HUES6 (cell line): ENCODE measurements at regions not wholly inside any gene's neighbourhood (a gene's known extent, or its start where the extent isn't known, plus 50 kb on each side); places are given as distances from the start of the nearest gene placed in this dataset.
"Not testable (repeated sequence)": the region's sequence is repeated elsewhere in the genome, so short reads cannot be mapped to it uniquely, and the experiment has no call there.

Experiments
- H3K27ac ChIP-seq: 2 replicates; pipeline ENCODE4 v1.7.0; 2013; ENCODE audit warnings: low read depth, mild to moderate bottlenecking, low read length, inconsistent platforms
- H3K27me3 ChIP-seq: 2 replicates; pipeline ENCODE4 v1.6.1; 2013; ENCODE audit warnings: low read length; ENCODE audit not compliant: control insufficient read depth, insufficient read depth
- H3K36me3 ChIP-seq: 2 replicates; pipeline ENCODE4 v1.6.1; 2013; ENCODE audit warnings: low read length; ENCODE audit not compliant: control insufficient read depth, insufficient read depth
- H3K4me1 ChIP-seq: 2 replicates; pipeline ENCODE4 v1.6.1; 2013; ENCODE audit warnings: low read length; ENCODE audit not compliant: control insufficient read depth, insufficient read depth
- H3K4me3 ChIP-seq: 2 replicates; pipeline ENCODE4 v1.5.1; 2013; ENCODE audit warnings: low read depth, low read length
- H3K9ac ChIP-seq: one replicate; pipeline ENCODE4 v1.6.1; 2013; ENCODE audit warnings: mild to moderate bottlenecking, low read length
- H3K9me3 ChIP-seq: 2 replicates; pipeline ENCODE4 v1.6.1; 2013; ENCODE audit warnings: low read depth, low read length; ENCODE audit not compliant: control insufficient read depth, insufficient read depth

- H3K4me1 ChIP-seq = no peaks in the 10 kb centered on the region
- no peaks in the 10 kb centered on the region for H3K27me3 ChIP-seq
- H3K9me3 ChIP-seq = no peaks in the 10 kb centered on the region
- H3K9ac ChIP-seq = no peak overlapping the region
- H3K36me3 ChIP-seq = no peaks in the 10 kb centered on the region
- no peak overlapping the region for H3K4me3 ChIP-seq
- H3K27ac ChIP-seq = no peak overlapping the region
Observed at GRCh38 chr16:29232811-29233704, 173.5 kb downstream of the NPIPB11 start.

- not testable (repeated sequence) for H3K4me3 ChIP-seq, H3K27ac ChIP-seq, H3K36me3 ChIP-seq, H3K9me3 ChIP-seq, H3K9ac ChIP-seq, H3K4me1 ChIP-seq, H3K27me3 ChIP-seq
Observed at GRCh38 chr16:29232160-29232705, 174.3 kb downstream of the NPIPB11 start.

GRCh38 chr16:29231244-29231643, 175.3 kb downstream of the NPIPB11 start:
- Histone ChIP-seq H3K27me3 (no peaks in the 10 kb centered on the region), H3K36me3 (no peaks in the 10 kb centered on the region), H3K27ac (no peak overlapping the region), H3K9me3 (no peaks in the 10 kb centered on the region), H3K9ac (no peak overlapping the region), H3K4me3 (no peak overlapping the region), H3K4me1 (no peaks in the 10 kb centered on the region)

- H3K9ac ChIP-seq = no peak overlapping the region
- H3K27me3 ChIP-seq = no peaks in the 10 kb centered on the region
- H3K27ac ChIP-seq = no peak overlapping the region
Observed at GRCh38 chr16:29230671-29231096, 175.8 kb downstream of the NPIPB11 start.

GRCh38 chr16:29230006-29230668, 176.4 kb downstream of the NPIPB11 start:
- H3K9me3 ChIP-seq, H3K4me1 ChIP-seq, H3K4me3 ChIP-seq, H3K36me3 ChIP-seq, H3K27ac ChIP-seq, H3K27me3 ChIP-seq, H3K9ac ChIP-seq: not testable (repeated sequence)

More at GRCh38 chr16:29230671-29231096, 175.8 kb downstream of the NPIPB11 start:
- H3K9me3 ChIP-seq = no peaks in the 10 kb centered on the region
- H3K4me1 ChIP-seq = no peaks in the 10 kb centered on the region
- no peak overlapping the region for H3K4me3 ChIP-seq
- H3K36me3 ChIP-seq = no peaks in the 10 kb centered on the region

GRCh38 chr16:29229616-29230005, 176.9 kb downstream of the NPIPB11 start:
- not testable (repeated sequence) for H3K9ac ChIP-seq, H3K4me1 ChIP-seq, H3K27ac ChIP-seq, H3K27me3 ChIP-seq, H3K9me3 ChIP-seq, H3K4me3 ChIP-seq, H3K36me3 ChIP-seq

- not testable (repeated sequence) for H3K9me3 ChIP-seq, H3K27ac ChIP-seq, H3K27me3 ChIP-seq, H3K36me3 ChIP-seq, H3K9ac ChIP-seq, H3K4me3 ChIP-seq, H3K4me1 ChIP-seq
Observed at GRCh38 chr16:29228664-29229611, 177.6 kb downstream of the NPIPB11 start.

- not testable (repeated sequence) for H3K27ac ChIP-seq, H3K4me3 ChIP-seq, H3K4me1 ChIP-seq, H3K9ac ChIP-seq, H3K9me3 ChIP-seq, H3K27me3 ChIP-seq, H3K36me3 ChIP-seq
Observed at GRCh38 chr16:29227751-29228663, 178.5 kb downstream of the NPIPB11 start.

- no peaks in the 10 kb centered on the region for H3K27me3 ChIP-seq
- H3K4me3 ChIP-seq = no peak overlapping the region
- no peaks in the 10 kb centered on the region for H3K36me3 ChIP-seq
- H3K9me3 ChIP-seq = peaks cover 6% of the 10 kb centered on the region; the same call in 1 of the 2 replicates
- H3K9ac ChIP-seq = no peak overlapping the region
- H3K4me1 ChIP-seq = no peaks in the 10 kb centered on the region
- no peak overlapping the region for H3K27ac ChIP-seq
Observed at GRCh38 chr16:29226782-29227181, 179.7 kb downstream of the NPIPB11 start.

- H3K27me3 ChIP-seq, H3K4me1 ChIP-seq, H3K9ac ChIP-seq, H3K4me3 ChIP-seq, H3K36me3 ChIP-seq, H3K27ac ChIP-seq, H3K9me3 ChIP-seq: not testable (repeated sequence)
Observed at GRCh38 chr16:29224675-29225074, 181.8 kb downstream of the NPIPB11 start.
